Islet of Langerhans (tissue), 1 donor: ENCODE measurements at regions not wholly inside any gene's neighbourhood (a gene's known extent, or its start where the extent isn't known, plus 50 kb on each side); places are given as distances from the start of the nearest gene placed in this dataset.
"Not testable (repeated sequence)": the region's sequence is repeated elsewhere in the genome, so short reads cannot be mapped to it uniquely, and the experiment has no call there.

ENCODE experiments used
- FAIRE-seq: peaks from one replicate; lab custom pipeline; 2011; peaks lifted over from hg19 to GRCh38; lab: Jason Lieb, UNC

GRCh38 chr2:446963-447530, 159.2 kb upstream of the ALKAL2 start:
- no peak for FAIRE-seq

- FAIRE-seq, result no peak
Measured at GRCh38 chr2:446303-446874, 158.5 kb upstream of the ALKAL2 start.

GRCh38 chr2:445896-446295, 158.0 kb upstream of the ALKAL2 start:
- no peak for FAIRE-seq

GRCh38 chr2:444937-445884, 157.3 kb upstream of the ALKAL2 start:
- no peak for FAIRE-seq

DNA sequence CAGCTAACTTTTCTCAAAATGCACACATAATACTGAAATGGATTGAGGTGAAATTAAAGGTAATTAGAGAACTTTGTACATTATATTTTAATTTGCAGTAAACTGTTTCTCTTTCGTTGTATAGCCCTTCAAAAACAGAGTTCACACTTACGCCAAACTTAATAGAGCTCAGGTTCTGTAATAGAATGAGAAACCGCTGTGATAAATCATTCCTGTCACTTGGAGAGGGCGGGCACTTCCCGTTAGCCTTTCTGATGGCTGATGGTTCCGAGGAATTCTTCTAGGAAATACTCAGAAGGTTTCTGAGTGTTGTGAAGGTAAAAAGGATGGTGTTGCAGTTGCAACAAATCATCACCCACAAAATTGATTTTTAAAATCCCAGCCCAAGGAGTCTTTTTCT, 155.8 kb upstream of the ALKAL2 start:
- FAIRE-seq, result no peak

DNA sequence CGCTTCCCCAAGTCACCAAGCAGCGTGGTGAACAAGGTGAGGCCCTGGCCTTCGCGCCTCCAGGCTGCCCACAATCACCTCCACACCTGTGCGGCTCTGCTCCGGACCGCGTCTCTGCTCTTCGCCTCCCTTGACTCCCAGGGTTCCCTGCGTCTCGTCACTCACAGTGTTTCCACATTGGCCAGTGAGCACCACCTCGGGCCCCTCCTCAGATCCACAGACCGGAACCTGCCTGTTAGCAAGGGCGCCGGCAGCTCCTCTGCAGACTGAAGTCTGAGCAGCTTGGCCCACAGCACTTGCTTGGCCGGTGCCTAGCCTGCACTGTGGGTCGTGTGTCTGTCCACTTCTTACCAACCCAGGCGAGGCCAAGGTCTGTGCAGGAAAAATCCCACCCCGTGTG, 155.3 kb upstream of the ALKAL2 start:
- FAIRE-seq, result no peak

DNA sequence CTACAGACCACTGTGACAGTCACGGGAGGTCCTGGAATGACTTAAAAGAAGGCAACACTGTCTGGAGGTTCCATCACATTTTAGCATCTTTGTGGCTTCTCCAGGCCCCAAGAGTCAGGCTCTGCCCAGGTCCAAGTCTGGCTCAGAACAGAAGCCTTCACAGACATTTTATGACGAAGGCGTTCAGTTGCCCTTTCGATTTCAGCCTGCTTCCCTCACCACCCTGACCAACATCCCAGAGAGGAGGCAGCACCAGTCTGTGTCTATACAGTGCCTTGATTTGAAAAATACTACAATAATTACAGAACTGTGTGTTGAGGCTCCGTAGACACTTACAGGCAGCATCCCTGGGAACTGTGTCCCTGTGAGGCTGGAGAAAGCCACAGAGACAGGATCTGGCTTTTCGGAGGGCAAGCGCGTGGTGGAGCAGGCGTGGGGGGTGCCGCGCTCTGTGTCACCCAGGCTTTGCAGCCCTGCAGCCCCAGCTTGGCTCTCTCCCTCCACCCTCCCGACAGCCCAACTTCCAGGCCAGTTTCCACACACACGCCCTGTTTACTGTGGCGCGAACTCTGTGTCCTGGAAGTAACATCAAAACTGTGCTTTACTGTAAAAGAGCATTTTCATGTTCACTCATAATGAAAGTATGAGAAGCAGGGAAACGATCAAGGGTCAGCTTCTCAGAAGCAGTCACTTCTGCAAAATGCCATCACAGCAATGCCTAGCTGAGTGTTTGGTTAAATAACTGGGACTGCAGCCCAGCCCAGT, 153.5 kb upstream of the ALKAL2 start:
- FAIRE-seq, result no peak

GRCh38 chr2:440403-440740, 152.5 kb upstream of the ALKAL2 start:
- no peak for FAIRE-seq

DNA sequence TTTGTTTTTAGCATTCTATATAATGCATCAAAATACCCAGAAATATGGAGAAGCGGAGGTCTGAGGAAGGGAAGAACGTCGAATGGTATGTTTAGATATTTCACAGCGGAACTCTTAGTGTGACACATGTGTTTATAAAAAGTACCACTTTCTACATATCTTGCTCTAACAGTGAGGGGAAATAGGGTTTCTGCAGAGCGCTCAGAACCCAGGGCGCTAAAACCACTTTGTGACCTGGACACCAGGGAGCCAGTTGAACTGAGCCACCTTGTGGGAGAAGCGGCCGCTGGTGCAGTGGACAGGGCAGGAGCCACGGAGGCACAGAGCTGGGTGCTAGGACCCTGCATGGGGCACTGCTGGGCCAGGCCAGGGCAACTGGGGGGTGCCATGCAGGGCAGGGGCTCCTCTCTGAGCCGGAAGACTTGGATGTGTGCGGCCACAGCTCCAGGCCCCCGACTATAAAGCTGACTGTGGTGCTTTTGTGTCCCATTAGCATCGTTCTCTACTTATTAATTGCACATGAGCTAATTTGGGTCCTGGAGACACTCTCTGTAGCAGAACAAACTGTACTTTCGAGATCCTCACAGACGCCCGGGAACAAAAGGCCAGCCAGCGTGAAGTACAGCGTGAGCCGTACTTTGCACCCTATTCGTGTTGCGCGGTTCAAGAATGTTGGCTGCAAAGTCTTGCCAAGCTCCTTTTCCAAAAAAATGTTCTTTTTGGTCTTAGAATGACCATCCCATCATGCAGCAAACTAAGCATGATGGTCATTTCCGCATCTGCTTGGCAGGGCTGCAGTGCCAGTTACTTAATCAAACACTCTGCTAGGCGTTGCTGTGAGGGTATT, 151.9 kb upstream of the ALKAL2 start:
- FAIRE-seq, result no peak

- no peak for FAIRE-seq
Measured at GRCh38 chr2:439077-439476, 151.2 kb upstream of the ALKAL2 start.

- FAIRE-seq, result no peak
Measured at GRCh38 chr2:437756-438393, 150.0 kb upstream of the ALKAL2 start.

- FAIRE-seq, result no peak
Measured at GRCh38 chr2:437180-437579, 149.3 kb upstream of the ALKAL2 start.

DNA sequence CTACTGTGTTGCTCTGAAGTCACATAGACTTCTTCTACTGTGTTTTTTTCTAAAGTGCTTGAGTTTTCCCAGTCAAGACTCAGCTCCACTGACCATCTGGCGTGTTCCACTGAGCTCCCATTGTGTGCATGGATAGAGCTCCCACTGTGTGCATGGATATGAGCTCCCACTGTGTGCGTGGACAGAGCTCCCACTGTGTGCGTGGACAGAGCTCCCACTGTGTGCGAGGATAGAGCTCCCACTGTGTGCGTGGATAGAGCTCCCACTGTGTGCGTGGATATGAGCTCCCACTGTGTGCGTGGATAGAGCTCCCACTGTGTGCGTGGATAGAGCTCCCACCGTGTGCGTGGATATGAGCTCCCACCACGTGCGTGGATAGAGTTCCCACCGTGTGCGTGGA, 148.3 kb upstream of the ALKAL2 start:
- no peak for FAIRE-seq

DNA sequence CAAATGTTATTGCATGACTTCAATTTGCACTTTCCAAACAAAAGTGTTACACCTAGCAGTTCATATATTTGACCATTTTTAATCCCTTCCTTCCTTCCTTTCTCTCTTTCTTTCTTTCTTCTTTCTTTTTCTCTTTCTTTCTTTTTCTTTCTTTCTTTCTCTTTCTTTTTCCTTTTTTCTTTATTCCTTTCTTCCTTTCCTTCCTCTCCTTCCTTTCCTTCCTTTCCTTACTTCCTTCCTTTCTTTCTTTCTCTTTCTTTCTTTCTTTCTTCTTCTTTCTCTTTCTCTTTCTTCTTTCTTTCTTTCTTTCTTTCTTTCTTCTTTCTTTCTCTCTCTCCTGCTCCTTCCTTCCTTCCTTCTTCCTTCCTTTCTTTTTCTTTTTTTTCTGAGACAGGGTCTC, 146.7 kb upstream of the ALKAL2 start:
- FAIRE-seq, result no peak

GRCh38 chr2:433216-433615, 145.3 kb upstream of the ALKAL2 start:
- no peak for FAIRE-seq

- FAIRE-seq, result no peak
Measured at GRCh38 chr2:430291-431040, 142.6 kb upstream of the ALKAL2 start.

GRCh38 chr2:429575-430254, 141.8 kb upstream of the ALKAL2 start:
- no peak for FAIRE-seq

DNA sequence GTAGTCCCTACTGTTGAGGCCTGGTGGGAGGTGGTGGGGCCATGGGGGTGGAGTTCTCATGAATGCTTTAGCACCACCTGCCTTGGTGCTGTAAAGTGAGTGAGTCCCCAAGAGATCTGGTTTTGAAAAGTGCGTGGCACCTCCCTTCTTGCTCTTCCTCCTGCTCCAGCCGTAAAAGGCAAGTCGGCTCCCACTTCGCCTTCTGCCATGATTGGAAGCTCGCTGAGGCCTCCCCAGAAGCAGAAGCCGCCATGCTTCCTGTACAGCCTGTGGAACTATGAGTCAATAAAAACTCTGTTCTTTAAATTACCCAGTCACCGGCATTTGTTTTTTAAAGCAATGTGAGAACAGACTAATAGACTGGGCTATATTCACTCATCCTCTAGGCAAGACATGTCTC, 141.3 kb upstream of the ALKAL2 start:
- FAIRE-seq, result no peak

- FAIRE-seq, result no peak
Measured at GRCh38 chr2:428591-428990, 140.7 kb upstream of the ALKAL2 start.

DNA sequence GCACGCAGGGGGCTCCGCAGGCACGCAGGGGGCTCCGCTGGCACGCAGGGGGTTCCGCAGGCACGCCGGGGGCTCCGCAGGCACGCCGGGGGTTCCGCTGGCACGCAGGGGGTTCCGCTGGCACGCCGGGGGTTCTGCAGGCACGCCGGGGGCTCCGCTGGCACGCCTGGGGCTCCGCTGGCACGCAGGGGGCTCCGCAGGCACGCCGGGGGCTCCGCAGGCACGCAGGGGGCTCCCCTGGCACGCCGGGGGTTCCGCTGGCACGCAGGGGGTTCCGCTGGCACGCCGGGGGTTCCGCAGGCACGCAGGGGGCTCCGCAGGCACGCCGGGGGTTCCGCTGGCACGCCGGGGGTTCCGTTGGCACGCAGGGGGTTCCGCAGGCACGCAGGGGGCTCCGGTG, 138.8 kb upstream of the ALKAL2 start:
- FAIRE-seq, result not testable (repeated sequence)
